Fibroblast of skin of abdomen (primary cell): ENCODE measurements at regions not wholly inside any gene's neighbourhood (a gene's known extent, or its start where the extent isn't known, plus 50 kb on each side); places are given as distances from the start of the nearest gene placed in this dataset.
A peak's percentile ranks its signal among the peaks of the same experiment; 100 is the strongest.
"Not testable (repeated sequence)": the region's sequence is repeated elsewhere in the genome, so short reads cannot be mapped to it uniquely, and the experiment has no call there.

Experiments
- DNase-seq: peaks from one replicate; pipeline ENCODE4 v3.0.0-alpha.2; 2013

DNA sequence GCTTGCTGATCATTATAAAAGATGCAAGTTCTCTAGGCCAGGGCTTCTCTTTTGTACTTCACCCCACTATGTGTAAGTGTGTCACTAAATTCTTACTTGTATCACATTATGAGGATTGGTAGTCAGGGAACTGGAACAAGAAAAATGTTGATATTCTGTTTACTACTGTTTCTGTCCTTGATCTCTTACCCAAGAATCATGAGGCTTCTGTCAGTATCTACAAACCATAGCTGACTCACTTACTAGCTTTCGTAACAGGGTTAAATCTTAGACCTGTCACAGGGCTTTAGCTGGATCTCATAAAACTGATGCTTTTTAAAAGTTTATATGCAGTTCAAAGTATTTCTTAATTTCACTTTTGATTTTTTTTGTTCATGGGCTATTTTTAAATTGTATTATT lies 681.2 kb downstream of the PLPP3 start:
- DNase-seq, result peak; percentile 74

DNA sequence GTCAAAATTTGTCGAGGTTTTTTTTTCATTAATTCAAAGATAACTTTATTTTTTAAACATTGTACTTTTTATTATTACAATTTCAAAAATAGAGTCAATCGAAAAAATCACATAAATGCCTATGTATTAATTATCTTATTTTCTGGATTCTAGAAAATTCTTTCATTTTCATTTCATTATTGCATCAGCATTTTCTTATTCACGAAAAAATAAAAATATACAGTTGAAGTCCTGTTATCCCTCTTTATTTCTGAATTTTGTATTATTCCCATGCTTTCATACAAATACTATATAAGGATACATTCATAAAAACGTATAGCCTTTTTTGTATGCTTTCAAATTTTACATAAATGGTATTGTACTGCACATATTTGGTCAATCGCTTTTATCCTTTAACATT lies 681.0 kb upstream of the USP24 start:
- DNase-seq, result no peak

DNA sequence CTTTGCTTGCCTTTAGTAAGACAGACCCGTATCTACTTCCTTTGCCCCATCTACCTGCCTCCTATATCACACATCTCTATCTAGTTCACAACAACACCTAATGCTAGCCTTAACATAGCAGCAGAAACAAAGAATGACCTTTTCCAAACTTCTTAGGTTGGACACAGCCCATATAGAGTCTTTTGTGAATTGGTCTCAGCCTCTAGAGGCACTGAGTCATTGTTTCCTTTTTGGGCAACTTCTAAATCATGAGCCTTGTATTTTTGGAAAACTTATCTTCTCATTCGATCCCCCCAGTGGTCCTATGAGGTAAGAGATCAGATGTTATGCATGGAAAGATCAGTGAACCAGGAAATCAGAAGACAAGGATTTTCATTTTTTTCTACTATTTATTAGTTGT lies 679.4 kb upstream of the USP24 start:
- peak; percentile 29 for DNase-seq

DNA sequence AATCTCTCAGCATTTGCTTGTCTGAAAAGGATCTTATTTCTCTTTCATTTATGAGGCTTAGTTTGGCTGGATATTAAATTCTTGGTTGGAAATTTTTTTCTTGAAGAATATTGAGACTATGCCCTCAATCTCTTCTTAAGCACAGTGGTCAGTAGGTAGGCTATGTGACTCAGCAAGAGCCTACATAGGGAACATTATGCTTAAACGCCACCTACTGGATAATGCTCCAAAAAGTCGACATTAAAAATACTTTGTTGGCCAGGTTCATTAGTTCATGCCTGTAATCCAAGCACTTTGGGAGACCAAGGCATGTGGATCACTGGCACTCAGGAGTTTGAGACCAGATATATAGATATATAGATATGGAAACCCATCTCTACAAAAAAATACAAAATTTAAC lies 678.0 kb upstream of the USP24 start:
- DNase-seq, result peak; percentile 33

DNA sequence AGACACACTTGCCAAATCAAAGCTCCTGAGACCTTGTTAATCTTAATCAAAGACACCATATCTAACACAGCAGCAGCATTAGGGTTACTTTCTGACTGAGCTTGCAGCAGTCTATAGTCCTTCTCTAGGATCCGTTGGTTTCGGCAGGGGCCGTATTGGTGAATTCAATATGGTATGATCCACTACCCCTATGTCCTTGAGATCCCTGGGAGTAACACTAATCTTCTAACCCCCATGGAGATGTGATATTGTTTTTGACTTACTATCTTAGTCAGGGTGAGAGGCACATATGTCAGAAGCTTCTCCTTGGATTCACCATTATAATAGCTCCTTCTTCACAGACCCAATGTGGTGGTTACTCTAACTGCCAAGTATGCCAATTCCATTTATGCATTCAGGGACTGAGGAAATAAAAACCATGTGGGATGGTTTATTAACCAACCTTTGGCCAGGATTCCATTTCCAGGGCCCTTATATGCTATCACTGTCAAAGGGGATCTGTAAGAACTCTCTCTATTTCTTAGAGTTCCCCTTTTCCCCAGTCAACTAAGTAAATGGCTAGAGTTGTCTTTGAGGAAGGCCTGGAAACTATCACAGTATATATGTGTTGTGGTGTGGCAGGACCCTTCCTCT lies 673.6 kb upstream of the USP24 start:
- no peak for DNase-seq

DNA sequence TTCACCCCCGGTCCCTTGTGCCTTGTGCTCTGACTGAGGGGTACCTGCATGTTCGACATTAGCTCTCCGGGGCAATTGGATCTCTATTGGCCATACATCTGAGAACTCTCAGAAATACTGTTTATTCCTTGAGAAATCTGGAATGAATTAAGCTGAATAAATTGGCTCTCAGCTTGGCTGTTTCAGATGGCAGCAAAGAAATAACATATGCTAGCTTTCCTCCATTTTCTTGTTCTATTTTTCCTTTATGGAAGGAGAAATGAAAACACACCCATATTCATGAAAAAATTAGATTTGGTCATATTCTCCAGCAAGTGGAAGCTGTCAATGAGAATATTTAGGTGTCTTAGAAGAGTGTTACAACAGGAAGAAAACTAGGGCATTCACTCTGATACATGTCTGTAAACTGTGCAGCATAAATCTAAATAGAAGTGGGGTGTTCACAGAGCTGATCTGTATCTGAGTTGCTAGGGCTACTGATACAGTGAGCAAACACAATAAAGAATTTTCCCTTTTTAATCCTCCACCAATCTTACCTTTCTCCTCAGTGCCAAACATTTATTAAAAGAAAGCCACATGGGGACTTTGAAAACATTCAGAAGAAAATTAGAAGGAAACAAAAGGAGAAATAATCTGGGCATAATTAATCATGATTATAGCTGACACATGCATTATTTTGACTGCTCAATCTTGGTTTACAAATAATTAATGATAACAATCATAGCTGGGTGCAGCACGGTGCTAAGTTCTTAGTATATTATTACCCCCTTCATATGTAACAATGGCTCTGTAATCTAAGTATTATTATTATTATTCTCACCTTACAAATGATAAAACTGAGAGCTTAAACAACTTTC lies 671.9 kb upstream of the USP24 start:
- no peak for DNase-seq

DNA sequence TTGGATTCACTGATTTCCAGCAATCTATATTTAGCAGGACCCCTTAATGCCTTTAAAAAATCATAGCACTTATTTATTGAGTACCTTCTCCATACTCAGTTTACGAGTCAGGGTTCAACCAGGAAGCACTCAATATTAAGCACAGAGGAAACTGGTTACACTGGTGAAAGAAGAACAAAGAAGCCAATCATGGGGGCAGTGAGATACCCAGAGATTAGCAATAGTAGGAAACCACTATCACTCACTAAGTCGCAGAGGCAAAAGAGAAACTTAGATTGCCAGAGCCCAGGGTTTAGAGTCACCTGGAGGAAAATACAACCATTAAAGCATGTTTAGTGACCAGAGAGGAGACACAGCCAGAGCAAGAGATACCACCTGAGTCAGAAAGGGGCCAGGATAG lies 670.5 kb upstream of the USP24 start:
- no peak for DNase-seq

DNA sequence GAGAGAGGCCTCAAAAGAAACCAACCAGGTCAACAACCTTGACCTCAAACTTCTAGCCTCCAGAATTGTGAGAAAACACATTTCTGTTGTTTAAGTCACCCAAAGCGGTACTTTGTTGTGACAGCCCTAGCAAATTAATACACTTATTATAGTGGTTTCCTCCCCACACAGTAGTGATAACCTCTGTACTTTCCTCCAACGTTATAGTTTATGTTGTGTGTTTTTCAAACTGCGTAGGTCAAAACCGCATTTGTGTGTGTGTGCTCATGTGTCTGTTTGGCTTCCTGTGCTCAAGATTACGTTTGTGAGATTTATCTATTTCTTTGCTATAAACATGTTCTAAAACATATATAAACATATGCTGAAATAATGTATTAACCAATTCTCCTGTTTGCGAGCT lies 667.8 kb upstream of the USP24 start:
- DNase-seq, result no peak

DNA sequence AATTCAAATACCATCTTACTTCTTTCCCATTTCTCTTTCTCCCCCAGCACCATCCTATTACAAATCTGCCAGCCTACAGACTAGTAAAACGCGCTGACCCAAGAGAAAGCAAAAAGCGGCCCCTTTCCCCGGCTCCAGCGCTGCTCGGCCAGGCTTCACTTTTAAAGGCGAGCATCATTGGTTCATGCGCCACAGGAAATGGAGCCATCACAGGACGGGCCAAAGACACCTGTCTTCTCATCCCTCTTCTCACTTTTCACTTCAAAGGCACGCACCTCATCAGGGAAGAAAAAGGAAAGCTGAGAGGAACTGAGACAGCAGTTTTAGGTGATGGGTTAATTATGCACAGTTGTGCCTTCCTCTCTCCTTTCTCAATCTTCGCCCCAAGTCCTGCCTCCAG lies 664.2 kb upstream of the USP24 start:
- no peak for DNase-seq

DNA sequence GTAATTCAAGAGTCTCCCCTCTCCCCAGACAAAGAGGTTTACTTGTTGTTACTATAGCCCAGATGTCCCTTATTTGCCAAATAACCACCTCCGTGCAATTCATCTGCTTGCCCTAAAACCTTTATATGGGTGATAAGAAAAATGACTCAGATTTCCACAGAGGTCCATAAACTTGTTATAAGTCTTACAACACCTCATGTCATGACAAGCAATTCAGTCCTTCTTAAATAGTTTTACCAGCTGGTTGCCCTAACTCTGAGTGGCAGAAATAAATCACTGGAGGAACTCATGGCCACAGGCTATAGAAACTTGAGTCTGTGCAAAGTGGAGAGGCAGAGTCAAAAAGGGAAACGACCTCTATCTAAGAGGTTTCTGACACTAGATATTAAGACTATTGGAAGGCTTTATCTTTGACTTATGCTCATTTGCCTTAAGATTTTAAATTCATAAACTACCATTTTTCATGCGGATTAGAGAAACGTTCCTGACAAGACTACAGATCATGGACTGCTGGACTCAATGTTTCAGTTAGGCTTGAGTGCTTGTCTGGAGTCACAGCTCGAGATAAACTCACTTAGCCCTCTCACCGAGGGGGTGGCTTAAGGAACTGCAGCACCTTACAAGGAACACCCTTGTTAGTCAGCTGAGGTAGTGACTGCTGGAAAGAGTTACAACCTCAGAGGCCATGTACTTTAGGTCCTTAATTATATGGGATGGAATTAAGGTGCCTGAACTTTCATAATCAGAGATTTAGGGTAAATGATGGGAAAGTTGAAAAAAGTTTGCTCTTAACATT lies 662.5 kb upstream of the USP24 start:
- peak; percentile 47 for DNase-seq

DNA sequence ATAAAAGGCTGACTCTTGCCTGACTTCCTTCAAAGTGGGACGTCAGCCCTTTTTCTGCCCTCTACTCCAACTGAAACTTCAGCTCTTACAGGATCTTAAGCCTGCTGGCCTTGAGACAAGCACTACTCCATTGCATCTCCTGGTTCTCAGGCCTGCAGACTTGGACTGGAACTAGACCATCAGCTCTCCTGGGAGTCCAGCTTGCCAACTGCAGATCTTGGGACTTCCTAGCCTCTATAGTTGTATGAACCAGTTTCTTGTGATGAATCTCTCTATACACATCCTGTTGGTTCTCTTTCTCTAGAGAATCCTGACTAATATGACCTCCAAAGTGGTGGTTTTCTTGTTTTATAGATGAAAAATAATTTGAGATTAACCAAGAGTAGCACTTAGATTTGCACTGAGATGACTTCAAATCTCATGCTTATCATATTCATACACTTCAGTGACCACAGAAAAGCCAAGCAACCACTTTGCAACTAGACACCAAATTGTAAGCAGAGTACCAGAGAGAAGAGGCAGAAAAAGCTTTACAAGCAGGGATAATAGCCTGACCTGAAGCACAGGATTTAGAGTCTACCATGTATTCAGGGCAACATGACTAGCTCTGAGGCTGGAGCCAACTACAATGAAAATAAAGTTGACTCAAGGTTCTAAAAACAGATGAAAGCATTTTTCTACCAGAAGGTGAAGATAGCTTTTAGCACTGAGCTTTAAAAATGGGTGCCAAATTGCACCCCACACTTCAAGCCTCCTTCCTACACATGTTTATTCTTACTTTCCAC lies 661.3 kb upstream of the USP24 start:
- DNase-seq, result no peak

DNA sequence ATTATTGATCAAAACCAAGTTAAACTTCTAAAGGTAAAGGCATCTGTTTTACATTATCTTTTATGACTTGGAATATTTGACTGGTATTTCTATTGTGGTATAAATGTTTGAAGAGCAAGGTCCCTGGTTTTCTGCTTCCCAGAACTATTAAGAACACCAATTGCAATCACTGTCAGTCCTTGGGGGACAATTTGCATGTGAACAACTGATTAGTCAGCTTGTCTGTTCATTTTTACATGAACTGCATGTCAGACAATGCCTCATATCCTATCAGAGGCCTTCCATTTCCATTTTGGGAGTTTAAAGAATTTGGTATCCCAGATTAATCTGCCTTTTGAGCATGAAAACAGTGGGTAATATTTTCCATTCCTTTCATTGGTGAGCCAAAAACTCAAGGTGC lies 654.9 kb upstream of the USP24 start:
- peak; percentile 92 for DNase-seq

DNA sequence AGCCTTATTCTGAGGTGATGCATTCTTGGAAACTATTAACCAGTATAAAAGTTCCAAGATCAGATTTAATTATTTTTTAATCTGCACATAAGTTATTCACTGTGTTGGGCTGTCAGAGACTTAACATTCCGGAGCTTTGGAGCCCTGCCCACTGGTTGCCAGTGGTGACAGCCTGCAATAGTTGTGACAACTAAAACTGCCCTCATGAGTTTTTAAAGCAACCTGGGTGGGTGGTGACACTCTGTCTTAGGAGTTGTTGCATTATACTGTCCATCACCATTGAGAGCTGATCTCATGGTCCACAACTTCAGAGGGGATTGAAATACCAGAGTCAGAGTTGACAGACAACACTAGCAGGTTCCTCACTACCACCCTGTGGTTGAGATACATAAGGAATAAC lies 653.9 kb upstream of the USP24 start:
- peak; percentile 58 for DNase-seq

DNA sequence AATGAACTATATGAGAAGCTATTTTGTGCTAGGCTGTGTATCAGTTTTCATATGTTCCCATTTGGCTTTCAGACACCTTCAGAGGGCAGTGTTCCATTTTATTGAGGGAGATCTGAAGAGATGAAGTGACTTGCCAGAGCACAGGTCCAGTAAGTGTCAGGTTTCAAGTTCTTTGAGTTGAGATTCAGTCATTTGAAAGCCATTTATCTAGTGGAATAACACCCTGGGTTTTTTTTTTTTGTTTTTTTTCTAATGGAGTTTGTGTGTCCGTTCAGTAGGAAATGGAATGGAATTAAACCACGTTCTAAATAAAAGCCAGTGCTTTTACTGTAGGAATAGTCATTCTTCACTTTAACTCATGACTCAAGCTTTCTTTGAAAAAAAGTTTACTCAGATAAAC lies 652.9 kb upstream of the USP24 start:
- DNase-seq, result peak; percentile 48

DNA sequence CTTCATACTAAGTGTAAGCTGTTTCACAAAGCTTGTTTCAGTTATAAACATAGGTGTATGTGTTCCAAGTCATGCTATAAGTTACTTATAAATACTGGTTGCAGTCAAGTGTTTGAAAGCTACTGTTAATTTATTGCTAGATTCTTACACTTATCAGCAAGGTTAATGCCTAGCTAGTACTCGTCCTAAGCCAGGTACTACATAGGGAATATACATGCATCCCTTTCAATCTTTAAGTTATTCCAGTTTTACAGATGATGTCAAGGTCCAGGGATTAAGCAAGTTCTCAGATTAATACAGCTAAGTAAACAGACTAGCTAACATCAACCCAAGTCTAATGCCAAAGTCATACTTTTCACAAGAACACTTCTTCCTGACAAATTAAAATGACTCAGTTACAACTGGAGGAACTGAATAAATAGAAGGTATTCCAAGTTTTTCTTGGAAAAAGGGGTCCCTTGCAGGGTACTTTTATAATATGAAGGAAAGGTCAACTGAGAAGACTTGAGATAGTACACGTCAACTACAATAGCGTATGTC lies 652.2 kb upstream of the USP24 start:
- no peak for DNase-seq

DNA sequence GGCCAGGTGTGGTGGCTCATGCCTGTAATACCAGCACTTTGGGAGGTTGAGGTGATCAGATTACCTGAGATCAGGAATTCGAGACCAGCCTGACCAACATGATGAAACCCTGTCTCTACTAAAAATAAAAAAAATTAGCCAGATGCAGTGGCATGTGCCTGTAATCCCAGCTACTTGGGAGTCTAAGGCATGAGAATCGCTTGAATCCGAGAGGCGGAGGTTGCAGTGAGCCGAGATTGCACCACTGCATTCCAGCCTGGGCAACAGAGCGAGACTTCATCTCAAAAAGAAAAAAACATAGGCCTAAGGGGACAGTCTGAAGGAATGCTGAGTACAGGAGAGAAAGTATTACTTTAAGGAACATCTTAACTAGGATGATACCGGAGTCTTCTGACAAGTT lies 650.6 kb upstream of the USP24 start:
- not testable (repeated sequence) for DNase-seq

DNA sequence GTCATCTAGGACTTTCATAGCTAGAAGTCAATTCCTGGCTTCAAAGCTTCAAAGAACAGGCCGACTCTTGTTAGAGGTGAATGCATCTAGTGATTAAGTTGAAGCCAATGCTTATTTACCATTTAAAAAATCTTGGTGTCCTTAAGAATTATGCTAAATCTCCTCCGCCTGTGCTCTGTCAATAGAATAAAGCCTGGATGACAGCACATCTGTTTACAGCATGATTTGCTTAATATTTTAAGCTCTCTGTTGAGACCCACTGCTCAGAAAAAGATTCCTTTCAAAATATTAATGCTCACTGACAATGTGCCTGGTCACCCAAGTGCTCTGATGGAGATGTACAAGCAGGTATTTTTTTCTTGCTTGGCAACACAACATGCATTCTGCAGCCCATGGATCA lies 649.1 kb upstream of the USP24 start:
- DNase-seq, result no peak

DNA sequence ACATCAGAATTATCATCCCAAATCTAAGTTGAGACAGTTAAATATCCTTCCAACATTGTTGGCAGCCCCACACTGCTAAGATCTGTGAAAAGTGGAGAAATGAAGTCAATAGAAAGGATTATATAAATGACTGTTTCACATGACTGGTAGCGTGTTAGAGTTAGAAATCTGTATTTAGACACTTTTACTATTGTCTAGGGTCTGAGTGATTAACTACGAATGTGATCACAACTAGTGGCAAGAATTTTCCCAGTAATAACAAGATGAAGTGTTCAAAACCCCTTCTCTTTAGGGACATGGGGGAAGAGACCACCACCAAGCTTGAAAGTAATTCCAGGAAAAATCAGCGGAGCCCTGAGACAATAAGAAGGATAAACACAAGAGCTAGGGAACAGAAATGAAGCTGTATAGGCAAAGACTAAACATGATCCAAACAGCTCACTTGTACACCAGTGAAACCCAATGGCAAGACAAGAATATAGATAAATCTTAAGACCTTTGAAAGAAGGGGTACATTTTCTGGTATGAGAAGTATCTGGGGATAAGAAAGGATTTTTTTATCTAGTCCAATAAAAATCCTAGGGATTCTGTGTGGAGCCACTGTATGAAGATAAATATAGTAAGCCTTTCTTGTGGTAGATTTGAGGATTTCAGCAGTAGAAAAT lies 646.6 kb upstream of the USP24 start:
- DNase-seq, result no peak

DNA sequence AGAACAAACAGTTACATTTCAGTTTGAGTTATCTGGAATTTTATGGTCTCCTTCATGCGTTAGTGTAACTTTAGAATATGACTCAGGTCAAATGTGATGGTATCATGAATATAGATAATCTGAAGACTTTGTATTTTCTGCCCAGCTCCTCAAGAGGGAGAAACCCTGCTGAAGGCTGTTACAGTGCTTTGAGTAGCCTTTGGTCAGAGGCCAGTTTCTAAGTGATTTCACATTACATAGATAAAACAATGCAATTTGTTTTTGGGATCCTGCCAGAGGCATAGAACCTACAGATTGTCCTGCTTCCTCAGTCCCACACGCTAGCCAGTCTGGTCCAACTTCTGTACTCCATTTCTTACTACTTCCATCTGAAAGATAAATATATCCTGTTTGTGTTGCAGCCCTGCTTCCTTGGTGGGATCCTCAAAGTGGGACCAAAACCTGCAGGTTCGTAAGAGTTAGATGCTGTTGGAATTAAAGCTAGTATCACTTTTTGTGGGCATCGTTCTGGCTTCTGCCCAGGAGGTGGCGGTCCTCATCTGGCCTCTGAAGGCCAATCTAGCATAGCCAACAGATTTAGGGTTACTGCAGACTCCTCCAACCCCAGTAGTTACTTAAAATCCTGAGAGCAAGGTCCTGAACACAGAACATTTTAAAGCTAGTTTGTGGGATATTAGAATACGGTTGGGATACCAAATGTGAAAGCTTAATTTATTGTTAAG lies 645.8 kb upstream of the USP24 start:
- DNase-seq, result peak; percentile 45

DNA sequence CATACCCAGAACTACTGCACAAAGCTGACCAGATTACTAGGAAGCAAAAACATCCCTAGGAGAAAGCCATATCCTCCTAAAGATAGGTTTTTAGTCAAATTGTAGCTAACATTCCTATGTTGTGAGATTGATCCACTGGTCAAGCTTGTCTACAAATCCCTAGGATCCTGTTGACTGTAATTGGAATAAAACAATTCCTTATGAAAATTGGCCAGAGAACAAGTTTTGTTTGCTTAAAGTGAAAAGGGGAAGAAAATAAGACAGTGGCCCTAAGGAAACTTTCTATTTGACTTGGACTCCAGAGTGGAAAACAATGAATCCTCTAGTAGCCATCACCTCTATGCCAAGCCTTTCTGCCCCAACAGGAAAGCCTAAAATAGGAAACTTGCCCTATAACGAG lies 645.2 kb upstream of the USP24 start:
- no peak for DNase-seq

DNA sequence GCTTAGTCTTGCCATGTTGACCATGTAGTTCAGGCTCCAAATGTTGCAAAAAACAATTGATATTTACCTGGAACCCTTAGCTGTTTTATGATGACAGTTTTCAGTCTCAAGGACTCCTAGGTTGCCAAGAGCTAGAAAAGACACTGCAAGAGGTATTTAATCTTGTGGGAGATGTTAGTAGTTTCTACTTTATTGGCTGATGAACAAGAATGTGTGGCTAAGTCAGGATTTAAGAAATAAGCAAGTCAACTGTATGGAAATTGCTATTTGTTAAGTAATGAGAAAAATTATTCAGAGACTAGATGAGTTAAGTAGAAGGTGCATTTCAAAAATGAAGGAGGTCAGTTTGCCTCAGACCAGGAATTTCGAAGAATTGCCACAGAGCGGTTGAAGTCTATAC lies 639.7 kb upstream of the USP24 start:
- peak; percentile 77 for DNase-seq
